HG03469 (cell line): ENCODE measurements at regions not wholly inside any gene's neighbourhood (a gene's known extent, or its start where the extent isn't known, plus 50 kb on each side); places are given as distances from the start of the nearest gene placed in this dataset.

ENCODE experiments used
- ATAC-seq: cut with Tn5 transposase; IDR thresholded peaks from one replicate; pipeline ENCODE4 v1.9.1; 2021; ENCODE audit warnings: mild to moderate bottlenecking, moderate library complexity, moderate number of reproducible peaks; ENCODE audit not compliant: unreplicated experiment

- ATAC-seq, result no peak
Measured at GRCh38 chr1:114315631-114316030, 162.0 kb upstream of the SYT6 start.

DNA sequence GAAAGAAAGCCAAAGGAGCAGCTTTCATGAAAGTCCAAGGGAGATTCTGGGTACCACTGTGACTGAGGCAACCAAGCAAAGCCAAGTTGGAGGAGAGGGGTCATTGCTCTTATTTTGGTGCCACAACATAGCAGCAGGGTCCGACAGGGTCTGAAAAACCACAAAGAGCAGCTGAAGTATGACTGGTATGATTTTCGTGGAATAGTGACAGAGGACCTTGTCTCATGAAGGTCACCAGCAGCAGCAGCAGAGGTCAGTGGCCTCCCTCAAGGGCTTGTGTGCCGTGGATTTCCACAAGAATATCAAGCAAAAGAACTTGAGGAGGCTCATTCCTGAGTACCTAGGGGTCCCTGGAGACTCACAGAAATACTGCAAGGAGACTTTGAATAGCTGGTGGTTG lies 160.9 kb upstream of the SYT6 start:
- ATAC-seq, result no peak

- no peak for ATAC-seq
Measured at GRCh38 chr1:114314098-114314497, 160.4 kb upstream of the SYT6 start.

DNA sequence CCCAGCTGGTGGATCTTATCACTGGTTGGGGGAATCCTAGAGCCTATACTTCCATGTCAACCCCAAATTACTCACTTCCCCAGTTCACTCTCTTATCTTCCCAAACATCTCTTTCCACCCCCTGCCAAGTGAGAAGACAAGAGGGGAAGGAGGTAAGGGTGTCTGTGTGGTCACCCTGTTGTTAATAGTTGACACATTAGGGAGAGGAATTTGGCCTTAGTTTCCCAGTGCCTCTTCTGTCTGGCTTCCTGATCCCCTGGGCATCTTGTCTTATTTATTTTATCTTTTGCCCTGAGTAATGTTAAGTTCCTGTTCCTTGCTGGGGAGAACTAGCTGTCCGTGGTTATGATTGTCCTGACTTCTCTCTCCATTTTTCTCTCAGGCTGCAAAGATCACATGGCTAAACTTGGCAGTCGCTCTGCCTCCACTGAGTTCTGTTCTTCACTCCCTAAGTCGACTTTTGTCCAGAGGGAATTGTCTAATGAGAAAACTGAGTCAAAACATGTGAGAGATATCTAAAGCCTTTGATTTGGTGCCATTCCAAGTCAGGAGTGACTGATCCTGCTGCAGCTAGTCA lies 157.1 kb upstream of the SYT6 start:
- ATAC-seq, result no peak

DNA sequence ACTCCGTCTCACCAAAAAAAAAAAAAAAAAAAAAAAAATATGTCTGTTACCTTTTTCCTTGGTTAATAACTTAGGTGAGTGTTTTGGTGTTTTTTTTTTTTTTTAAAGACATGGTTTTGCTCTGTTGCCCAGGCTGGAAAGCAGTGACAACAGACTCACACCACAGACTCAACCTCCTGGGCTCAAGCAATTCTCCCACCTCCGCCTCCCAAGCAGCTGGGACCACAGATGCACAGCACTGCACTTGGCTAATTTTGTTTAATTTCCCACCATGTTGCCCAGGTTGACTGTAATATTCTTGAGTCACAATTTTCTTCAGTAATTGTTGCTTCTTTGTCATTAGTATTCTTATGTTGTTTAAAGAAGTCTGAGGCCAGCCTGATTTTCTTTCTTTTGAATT lies 149.2 kb upstream of the SYT6 start:
- no peak for ATAC-seq

DNA sequence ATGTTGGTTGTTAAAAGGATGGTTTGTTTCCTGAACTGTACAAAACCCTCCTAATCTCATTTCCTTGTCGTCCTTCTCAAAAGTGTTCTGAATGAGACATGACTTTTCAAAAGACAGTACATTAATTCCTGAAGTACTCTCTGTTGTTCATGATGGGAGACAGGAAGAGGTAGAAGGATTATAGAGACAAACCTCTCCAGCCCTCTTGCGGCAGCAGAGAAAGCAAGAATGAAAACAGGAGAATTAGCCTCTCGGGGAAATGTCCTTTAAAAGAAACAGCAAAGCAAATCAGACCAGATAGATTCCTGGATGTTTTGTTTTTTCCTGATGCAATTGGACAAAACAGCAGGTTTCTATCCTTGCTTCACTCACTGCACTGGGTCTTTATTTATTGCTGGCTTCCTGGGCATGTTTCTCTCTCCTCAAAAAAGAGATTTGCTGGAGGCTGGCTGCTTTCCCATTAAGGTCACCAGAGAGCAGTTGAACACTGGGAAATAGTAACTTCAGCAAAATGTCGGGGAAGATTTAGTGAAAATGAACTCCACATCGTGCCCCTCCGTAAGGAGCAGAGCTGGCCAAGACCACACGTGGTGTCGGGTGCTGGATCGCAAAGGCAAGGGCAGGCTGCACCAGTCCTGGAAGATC lies 145.8 kb upstream of the SYT6 start:
- ATAC-seq, result no peak

DNA sequence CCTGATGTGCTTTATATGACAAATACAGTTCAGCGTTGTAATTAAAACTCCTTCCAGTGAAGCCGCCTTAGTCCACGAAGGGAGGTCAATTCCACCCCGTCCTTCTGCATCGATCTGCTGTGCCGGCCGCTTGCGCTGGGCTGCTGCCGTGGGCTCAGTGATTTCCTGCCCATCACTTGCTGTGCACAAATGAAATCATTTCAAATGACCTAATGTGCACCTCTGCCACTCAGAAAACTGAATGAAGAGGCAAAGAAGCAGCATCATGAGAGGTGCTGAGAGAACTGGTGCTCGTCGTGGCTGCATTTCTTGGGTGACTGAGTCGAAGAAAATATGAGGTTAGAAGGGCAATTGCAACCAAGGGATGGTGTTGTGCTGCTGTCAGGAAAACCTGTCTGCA lies 144.3 kb upstream of the SYT6 start:
- ATAC-seq, result no peak

DNA sequence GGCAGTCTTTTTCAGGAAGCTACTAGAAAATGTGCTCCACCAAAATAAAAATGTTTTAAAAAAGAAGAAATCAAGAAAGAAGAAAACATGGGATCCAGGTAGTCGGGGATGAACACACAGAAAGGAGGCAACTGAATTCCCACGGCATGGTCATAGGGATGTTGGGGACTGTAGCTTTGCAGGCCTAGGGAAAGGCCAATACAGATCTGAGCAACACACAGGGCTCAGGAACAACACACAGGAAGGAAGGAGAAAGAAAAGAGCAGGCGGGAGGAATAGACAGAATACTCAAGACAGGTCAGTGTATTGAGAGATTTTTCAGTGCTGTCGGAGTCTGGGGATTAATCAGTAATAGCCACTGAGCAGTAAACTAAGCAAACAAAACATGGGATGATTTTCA lies 142.7 kb upstream of the SYT6 start:
- no peak for ATAC-seq

DNA sequence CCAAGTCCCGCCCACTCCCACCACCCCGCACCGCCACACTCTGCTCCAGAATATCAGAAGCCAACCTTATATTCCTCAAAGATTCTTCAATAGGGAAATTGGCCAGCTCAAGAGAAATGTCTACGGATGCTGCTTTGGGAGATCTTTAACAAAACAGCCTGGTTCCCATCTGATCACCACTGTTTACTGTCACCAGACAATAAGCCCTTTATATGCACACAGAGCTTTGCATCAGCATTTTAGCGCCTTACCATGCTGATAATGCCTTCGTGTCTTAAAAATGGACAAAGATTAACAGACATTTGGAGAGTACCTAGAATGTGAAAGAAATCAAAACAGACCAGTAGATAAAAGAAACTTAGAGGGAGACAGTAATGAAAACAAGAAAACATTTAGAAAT lies 141.7 kb upstream of the SYT6 start:
- no peak for ATAC-seq

DNA sequence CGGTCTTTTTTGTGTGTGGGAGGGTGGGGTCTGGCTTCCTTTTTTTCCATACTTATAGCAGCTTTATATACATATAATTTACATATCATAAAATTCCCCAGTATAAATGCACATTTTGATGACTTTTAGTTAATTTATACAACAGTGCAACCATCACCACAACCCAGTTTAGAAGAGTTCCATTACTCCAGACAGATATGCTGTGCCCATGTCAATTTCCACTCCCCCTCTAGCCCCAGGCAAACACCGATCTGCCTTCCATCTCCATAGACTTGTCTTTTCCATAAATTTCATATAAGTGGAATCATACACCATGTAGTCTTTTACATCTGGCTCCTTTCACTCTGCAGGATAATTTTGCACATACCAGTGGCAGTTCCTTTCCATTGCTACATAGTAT lies 139.2 kb upstream of the SYT6 start:
- ATAC-seq, result no peak

DNA sequence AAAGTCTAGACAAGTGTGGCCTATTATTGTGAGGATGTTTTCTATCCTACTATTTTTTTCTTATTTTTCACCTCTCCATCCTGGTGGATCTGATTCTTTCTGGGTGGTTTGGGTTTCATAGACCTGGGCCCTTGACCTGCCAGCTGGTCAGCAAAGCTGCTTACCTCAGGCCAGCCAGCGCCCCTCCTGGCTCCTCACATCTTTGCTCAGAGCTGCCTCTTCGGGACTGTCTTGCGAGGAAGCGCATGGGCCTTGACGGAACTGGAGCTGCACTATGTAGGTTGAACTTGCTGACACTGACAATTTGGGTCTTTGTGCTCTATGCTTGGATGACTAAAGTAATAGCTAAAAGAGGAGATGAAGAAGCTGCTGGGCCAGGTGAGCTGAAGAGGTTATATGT lies 138.5 kb upstream of the SYT6 start:
- no peak for ATAC-seq

GRCh38 chr1:114290776-114291175 lies 137.1 kb upstream of the SYT6 start:
- no peak for ATAC-seq

GRCh38 chr1:114290341-114290740 lies 136.7 kb upstream of the SYT6 start:
- ATAC-seq, result no peak

DNA sequence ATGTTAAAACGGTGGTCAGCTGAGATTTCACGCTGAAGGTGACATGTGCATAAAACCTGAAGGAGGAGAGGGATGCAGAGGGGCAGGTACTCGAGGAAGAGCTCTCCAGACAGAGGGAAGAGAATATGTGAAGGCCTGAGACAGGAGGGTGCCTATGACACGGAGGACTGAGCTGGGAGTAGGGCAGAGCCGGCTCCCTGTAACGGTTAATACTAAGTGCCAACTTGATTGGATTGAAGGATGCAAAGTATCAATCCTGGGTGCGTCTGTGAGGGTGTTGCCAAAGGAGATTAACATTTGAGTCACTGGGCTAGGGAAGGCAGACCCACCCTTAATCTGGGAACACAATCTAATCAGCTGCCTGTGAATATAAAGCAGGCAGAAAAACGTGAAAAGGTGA lies 136.2 kb upstream of the SYT6 start:
- no peak for ATAC-seq

GRCh38 chr1:114289306-114289705 lies 135.6 kb upstream of the SYT6 start:
- no peak for ATAC-seq

DNA sequence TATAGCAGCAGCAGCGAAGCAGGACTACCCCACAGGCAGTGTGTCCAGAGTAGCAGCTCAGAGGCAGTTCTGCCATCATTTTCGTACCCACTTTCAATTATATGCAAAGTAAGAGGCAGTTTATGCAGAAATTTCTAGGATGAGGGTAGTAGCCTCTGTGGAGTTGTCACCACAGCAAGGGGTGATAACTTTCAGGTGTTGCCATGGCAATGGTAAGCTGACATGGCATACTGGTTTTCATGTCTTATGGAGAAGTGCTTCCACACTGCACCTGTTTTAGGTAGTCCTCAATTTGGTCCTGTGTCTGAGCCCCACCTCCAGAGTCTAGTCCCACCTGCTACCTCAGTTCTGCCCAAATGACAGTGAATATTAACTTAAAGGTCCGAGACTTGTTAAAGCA lies 133.3 kb upstream of the SYT6 start:
- ATAC-seq, result no peak

DNA sequence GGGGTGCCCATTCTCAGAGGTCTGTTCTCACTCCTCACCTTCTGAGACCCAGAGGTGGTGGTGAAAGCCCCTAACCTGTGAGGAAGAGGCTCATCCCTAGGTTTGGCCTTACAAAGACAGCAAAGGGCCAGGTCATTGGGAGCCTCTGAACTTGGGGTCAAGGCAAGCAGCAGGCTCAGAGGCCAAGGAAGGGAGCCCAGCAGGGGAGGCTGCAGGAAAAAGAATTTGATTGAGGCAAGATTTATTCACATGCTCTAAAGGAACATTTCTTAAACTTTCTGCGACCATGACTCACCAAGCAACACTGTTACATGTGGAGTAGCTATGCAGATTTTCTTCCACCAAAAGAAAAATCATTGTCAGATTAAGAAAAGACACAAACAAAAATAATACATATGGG lies 132.5 kb upstream of the SYT6 start:
- ATAC-seq, result no peak

DNA sequence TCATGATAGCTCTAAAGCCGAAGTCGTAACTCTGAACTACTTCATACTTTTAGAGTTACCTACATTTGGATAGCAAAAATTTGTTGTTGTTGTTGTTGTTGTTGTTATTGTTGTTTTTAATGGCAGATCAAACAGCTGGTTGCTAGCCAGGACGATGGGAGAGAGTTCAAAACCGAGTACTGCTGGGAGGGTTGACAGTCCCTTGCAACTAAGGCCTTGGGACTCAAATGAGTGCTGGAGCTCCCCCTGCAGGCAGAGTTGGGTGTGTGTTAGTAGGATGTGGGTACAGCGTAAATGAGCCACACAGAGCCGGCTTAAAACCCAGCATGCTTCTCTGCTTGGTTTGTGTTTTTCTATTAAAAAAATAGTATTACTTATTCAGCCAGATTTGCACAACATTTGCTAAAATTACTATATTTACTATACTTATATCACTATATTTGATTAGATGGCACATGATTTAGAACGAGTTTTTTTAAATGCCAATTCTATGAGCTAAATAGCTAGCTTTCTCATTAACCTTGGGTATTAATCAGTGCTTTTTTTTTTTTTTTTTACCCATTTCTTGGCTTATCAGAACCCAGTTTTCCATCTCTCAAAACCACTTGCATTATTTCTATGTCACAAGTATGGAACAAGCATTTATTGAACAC lies 129.2 kb upstream of the SYT6 start:
- peak; percentile 85 for ATAC-seq

- ATAC-seq, result no peak
Measured at GRCh38 chr1:114278911-114279310, 125.2 kb upstream of the SYT6 start.

DNA sequence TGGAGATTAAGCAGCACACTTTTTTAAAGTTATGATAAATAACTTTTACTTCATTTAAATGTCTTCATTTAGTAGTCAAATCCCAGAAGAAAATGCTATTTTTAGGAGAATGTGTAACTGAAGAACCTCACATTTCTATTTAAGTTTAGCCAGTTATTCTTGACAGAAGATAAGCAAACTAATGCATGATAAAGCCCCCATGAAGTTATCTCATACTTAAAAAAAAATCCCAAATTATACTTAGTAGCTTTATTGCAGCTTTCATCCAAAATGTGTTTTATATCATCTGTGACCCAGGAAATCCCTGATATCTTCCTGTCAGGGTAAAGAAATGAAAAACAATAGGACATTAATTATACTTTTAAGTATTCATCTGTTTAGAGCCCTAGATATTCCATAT lies 124.8 kb upstream of the SYT6 start:
- ATAC-seq, result no peak

DNA sequence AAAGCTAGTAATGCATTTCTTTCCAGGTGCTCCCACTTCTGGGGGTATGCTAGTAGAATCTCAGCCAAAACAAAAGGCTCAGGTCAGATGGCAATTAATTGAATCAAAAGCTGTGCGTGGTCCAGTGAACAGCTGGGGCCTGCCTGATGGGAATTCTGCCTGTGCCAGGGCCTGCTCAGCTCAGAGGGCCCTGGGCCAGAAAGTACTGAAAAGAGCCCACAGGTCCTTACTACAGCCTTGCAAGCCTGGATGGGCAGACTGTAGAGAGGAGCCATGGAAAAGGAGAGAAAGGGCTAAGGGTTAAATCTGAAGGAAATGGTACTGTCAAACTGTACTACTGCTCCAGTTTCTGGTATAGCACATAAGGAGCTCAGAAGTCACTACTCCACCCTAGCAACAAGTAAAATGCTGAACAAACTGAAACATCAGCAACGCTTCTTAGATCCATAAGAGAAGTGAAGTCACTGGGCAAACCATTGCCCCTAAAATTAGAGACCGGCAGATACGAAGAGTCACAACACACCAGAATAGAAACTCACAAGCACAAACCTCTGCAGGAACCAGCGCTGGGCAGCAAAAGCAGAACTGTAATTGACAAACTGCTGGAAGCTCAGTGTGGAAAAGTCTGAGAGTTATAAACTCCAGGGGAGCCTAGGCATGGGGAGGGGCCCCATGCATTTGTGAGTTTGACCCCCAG lies 121.1 kb upstream of the SYT6 start:
- no peak for ATAC-seq

GRCh38 chr1:114272593-114272992 lies 118.9 kb upstream of the SYT6 start:
- no peak for ATAC-seq
